Activated B cell treated with CpG ODN at 0.5 μM for 24 hours (primary cell): ENCODE measurements at regions not wholly inside any gene's neighbourhood (a gene's known extent, or its start where the extent isn't known, plus 50 kb on each side); places are given as distances from the start of the nearest gene placed in this dataset.

ENCODE experiments used
- ATAC-seq: fragments of 200-7000 bp; cut with Tn5 transposase; one replicate; pipeline ENCODE4 v1.10.0; 2021; ENCODE audit warnings: low read depth, mild to moderate bottlenecking, moderate library complexity
- CTCF ChIA-PET: fragments of 350-600 bp; sonication (Branson Sonifier 250); formaldehyde crosslinking; loops from one replicate; lab custom pipeline; 2021; ENCODE audit warnings: antibody characterized with exemption; lab: Charles Lee
- POLR2A ChIA-PET: fragments of 350-600 bp; sonication (Branson Sonifier 250); formaldehyde crosslinking; loops from one replicate; lab custom pipeline; 2021; ENCODE audit warnings: antibody characterized with exemption; lab: Charles Lee
- DNase-seq: peaks from one replicate; pipeline ENCODE4 v3.0.0; 2022
- H3K27ac Mint-ChIP-seq: one replicate; pipeline ENCODE4 v1.8.0; 2020; ENCODE audit warnings: mixed read lengths
- H3K27me3 Mint-ChIP-seq: one replicate; pipeline ENCODE4 v1.8.0; 2021; ENCODE audit warnings: mixed read lengths
- H3K36me3 Mint-ChIP-seq: one replicate; pipeline ENCODE4 v1.8.0; 2021; ENCODE audit warnings: low read depth, mixed read lengths
- H3K4me1 Mint-ChIP-seq: one replicate; pipeline ENCODE4 v1.8.0; 2021; ENCODE audit warnings: mixed read lengths
- H3K4me3 Mint-ChIP-seq: one replicate; pipeline ENCODE4 v1.8.0; 2020; ENCODE audit warnings: mild to moderate bottlenecking, mixed read lengths
- H3K9me3 Mint-ChIP-seq: one replicate; pipeline ENCODE4 v1.8.0; 2020; ENCODE audit warnings: mixed read lengths
- CTCF ChIP-seq: fragments of 200-600 bp; IDR thresholded peaks from one replicate; pipeline ENCODE4 v1.8.0; 2022; ENCODE audit warnings: antibody characterized with exemption, mild to moderate bottlenecking
- intact Hi-C: fragments of 100-400 bp; cut with micrococcal nuclease; formaldehyde crosslinking; loops from one replicate; pipeline ENCODE4 v1.15.1; 2024

GRCh38 chr4:157908031-157908430 lies 264.8 kb downstream of the GASK1B start:
- ChIA-PET POLR2A (no interaction called here), CTCF (no interaction called here)
- intact Hi-C loops: no loop called here

GRCh38 chr4:157907226-157907946 lies 265.4 kb downstream of the GASK1B start:
- CTCF ChIA-PET: no interaction called here
- H3K9me3 Mint-ChIP-seq: no peaks in the 10 kb centered on the region
- H3K36me3 Mint-ChIP-seq: no peaks in the 10 kb centered on the region

More at GRCh38 chr4:157908031-157908430, 264.8 kb downstream of the GASK1B start:
- Mint-ChIP-seq H3K9me3 (no peaks in the 10 kb centered on the region), H3K27ac (no peak overlapping the region), H3K36me3 (no peaks in the 10 kb centered on the region), H3K4me3 (no peak overlapping the region), H3K27me3 (no peaks in the 10 kb centered on the region), H3K4me1 (no peaks in the 10 kb centered on the region)
- ATAC-seq (no peak), DNase-seq (no peak)
- no peak for TF ChIP-seq CTCF

GRCh38 chr4:157898836-157899605 lies 273.8 kb downstream of the GASK1B start:
- H3K27ac Mint-ChIP-seq: no peak overlapping the region
- CTCF ChIA-PET: no interaction called here
- no peak overlapping the region for H3K4me3 Mint-ChIP-seq
- peaks cover 6% of the 10 kb centered on the region for H3K9me3 Mint-ChIP-seq
- POLR2A ChIA-PET: no interaction called here
- no peaks in the 10 kb centered on the region for H3K36me3 Mint-ChIP-seq
- H3K4me1 Mint-ChIP-seq: no peaks in the 10 kb centered on the region
- no peak for ATAC-seq
- no peaks in the 10 kb centered on the region for H3K27me3 Mint-ChIP-seq
- no peak for TF ChIP-seq CTCF
- no peak for DNase-seq
- intact Hi-C loops: no loop called here

More at GRCh38 chr4:157907226-157907946, 265.4 kb downstream of the GASK1B start:
- TF ChIP-seq CTCF: no peak
- intact Hi-C loops: no loop called here
- POLR2A ChIA-PET: no interaction called here
- DNase-seq: no peak
- H3K27ac Mint-ChIP-seq: no peak overlapping the region
- H3K4me1 Mint-ChIP-seq: no peaks in the 10 kb centered on the region
- no peak overlapping the region for H3K4me3 Mint-ChIP-seq
- H3K27me3 Mint-ChIP-seq: no peaks in the 10 kb centered on the region
- no peak for ATAC-seq

- H3K4me3 Mint-ChIP-seq: no peak overlapping the region
- intact Hi-C loops: no loop called here
- H3K27ac Mint-ChIP-seq: no peak overlapping the region
- DNase-seq: no peak
- no peaks in the 10 kb centered on the region for H3K36me3 Mint-ChIP-seq
- ChIA-PET POLR2A (no interaction called here), CTCF (no interaction called here)
- H3K27me3 Mint-ChIP-seq: no peaks in the 10 kb centered on the region
- H3K4me1 Mint-ChIP-seq: no peaks in the 10 kb centered on the region
- ATAC-seq: no peak
- no peak for TF ChIP-seq CTCF
- peaks cover 6% of the 10 kb centered on the region for H3K9me3 Mint-ChIP-seq
Observed at GRCh38 chr4:157897855-157898370, 274.9 kb downstream of the GASK1B start.

GRCh38 chr4:157896726-157897125 lies 276.1 kb downstream of the GASK1B start:
- DNase-seq (no peak), ATAC-seq (no peak)
- no peak overlapping the region for H3K27ac Mint-ChIP-seq
- ChIA-PET POLR2A (no interaction called here), CTCF (no interaction called here)
- intact Hi-C loops: no loop called here
- H3K9me3 Mint-ChIP-seq: peaks cover 4% of the 10 kb centered on the region
- TF ChIP-seq CTCF: no peak
- H3K4me3 Mint-ChIP-seq: no peak overlapping the region
- H3K4me1 Mint-ChIP-seq: no peaks in the 10 kb centered on the region
- H3K36me3 Mint-ChIP-seq: no peaks in the 10 kb centered on the region
- H3K27me3 Mint-ChIP-seq: no peaks in the 10 kb centered on the region
